ENCODE measurements at regions not wholly inside any gene's neighbourhood (a gene's known extent, or its start where the extent isn't known, plus 50 kb on each side); places are given as distances from the start of the nearest gene placed in this dataset.

- no peak for TF ChIP-seq CTCF (IDR thresholded peaks at IDR 0.05; ENCODE audit: insufficient read depth, low read length)
- TF ChIP-seq POLR2AphosphoS5 (IDR thresholded peaks at IDR 0.05; ENCODE audit: low read depth), result no peak
- no peak for TF ChIP-seq REST (IDR thresholded peaks at IDR 0.05; ENCODE audit: insufficient replicate concordance, low read depth)
Measured at GRCh38 chr5:157949520-157949919, 90.6 kb upstream of the CLINT1 start.

Data from HL-60 (cell line).